WTC11 (cell line): ENCODE measurements at regions not wholly inside any gene's neighbourhood (a gene's known extent, or its start where the extent isn't known, plus 50 kb on each side); places are given as distances from the start of the nearest gene placed in this dataset.

Experiments
- ATAC-seq: fragments of 200-7000 bp; cut with Tn5 transposase; 2 replicates; pipeline ENCODE4 v1.10.0; 2021; ENCODE audit warnings: mild to moderate bottlenecking, moderate library complexity
- CTCF ChIA-PET: fragments of 300-600 bp; sonication (Branson Sonifier 250); formaldehyde crosslinking; loops from one replicate; lab custom pipeline; 2021; ENCODE audit warnings: antibody characterized with exemption; lab: Charles Lee
- POLR2A ChIA-PET: fragments of 350-600 bp; sonication (Branson Sonifier 250); formaldehyde crosslinking; loops from one replicate; lab custom pipeline; 2021; ENCODE audit warnings: antibody characterized with exemption; lab: Charles Lee
- DNase-seq: peaks from one replicate; pipeline ENCODE4 v3.0.0; 2021; ENCODE audit warnings: low spot score
- H3K27ac Mint-ChIP-seq: 2 replicates; pipeline ENCODE4 v1.8.0; 2021; ENCODE audit warnings: mixed read lengths
- H3K27me3 Mint-ChIP-seq: 2 replicates; pipeline ENCODE4 v1.8.0; 2021; ENCODE audit warnings: low read depth, mild to moderate bottlenecking, moderate library complexity, mixed read lengths
- H3K36me3 Mint-ChIP-seq: 2 replicates; pipeline ENCODE4 v1.8.0; 2021; ENCODE audit warnings: mixed read lengths
- H3K4me1 Mint-ChIP-seq: 2 replicates; pipeline ENCODE4 v1.8.0; 2022; ENCODE audit warnings: mixed read lengths
- H3K4me3 Mint-ChIP-seq: 2 replicates; pipeline ENCODE4 v1.8.0; 2021; ENCODE audit warnings: mild to moderate bottlenecking, moderate library complexity, mixed read lengths
- H3K9me3 Mint-ChIP-seq: 2 replicates; pipeline ENCODE4 v1.8.0; 2021; ENCODE audit warnings: mixed read lengths
- ATF6 ChIP-seq: sonication (generic); formaldehyde crosslinking; IDR thresholded peaks from 2 replicates; pipeline ENCODE4 v1.8.1; 2023; ENCODE audit warnings: mild to moderate bottlenecking, missing genetic modification reagents
- CBFB ChIP-seq: sonication (generic); formaldehyde crosslinking; IDR thresholded peaks from 2 replicates; pipeline ENCODE4 v1.8.1; 2022; ENCODE audit warnings: mild to moderate bottlenecking, low read depth, missing genetic modification reagents
- FOXJ3 ChIP-seq: sonication (generic); formaldehyde crosslinking; IDR thresholded peaks from 2 replicates; pipeline ENCODE4 v1.9.0; 2021; ENCODE audit warnings: missing genetic modification reagents, mild to moderate bottlenecking, borderline replicate concordance
- FOXP4 ChIP-seq: sonication (generic); formaldehyde crosslinking; IDR thresholded peaks from 2 replicates; pipeline ENCODE4 v1.8.0; 2022; ENCODE audit warnings: mild to moderate bottlenecking, missing genetic modification reagents
- IRF1 ChIP-seq: sonication (generic); formaldehyde crosslinking; IDR thresholded peaks from 2 replicates; pipeline ENCODE4 v1.8.0; 2023; ENCODE audit warnings: missing genetic modification reagents
- MAX ChIP-seq: sonication (generic); formaldehyde crosslinking; IDR thresholded peaks from 2 replicates; pipeline ENCODE4 v1.8.0; 2022; ENCODE audit warnings: mild to moderate bottlenecking, missing genetic modification reagents
- MXD4 ChIP-seq: fragments of 250-450 bp; sonication (Bioruptor Pico); IDR thresholded peaks from 2 replicates; pipeline ENCODE4 v1.8.0; 2021; ENCODE audit warnings: mild to moderate bottlenecking, moderate library complexity, borderline replicate concordance
- MYBL2 ChIP-seq: sonication (generic); formaldehyde crosslinking; IDR thresholded peaks from 2 replicates; pipeline ENCODE4 v1.8.1; 2023; ENCODE audit warnings: mild to moderate bottlenecking, moderate library complexity, missing genetic modification reagents
- NFE2L1 ChIP-seq: sonication (generic); formaldehyde crosslinking; IDR thresholded peaks from 2 replicates; pipeline ENCODE4 v1.8.1; 2023; ENCODE audit warnings: missing genetic modification reagents
- NR1H2 ChIP-seq: sonication (generic); formaldehyde crosslinking; IDR thresholded peaks from 2 replicates; pipeline ENCODE4 v1.9.0; 2021; ENCODE audit warnings: mild to moderate bottlenecking, moderate library complexity, missing genetic modification reagents
- STAT6 ChIP-seq: sonication (generic); formaldehyde crosslinking; conservative IDR thresholded peaks from 2 replicates; pipeline ENCODE4 v1.8.1; 2023; ENCODE audit warnings: mild to moderate bottlenecking, low read depth, missing genetic modification reagents, moderate library complexity
- TEAD4 ChIP-seq: sonication (generic); formaldehyde crosslinking; IDR thresholded peaks from 2 replicates; pipeline ENCODE4 v1.8.0; 2022; ENCODE audit warnings: mild to moderate bottlenecking, missing genetic modification reagents
- ZBTB43 ChIP-seq: sonication (generic); formaldehyde crosslinking; IDR thresholded peaks from 2 replicates; pipeline ENCODE4 v1.8.1; 2023; ENCODE audit warnings: mild to moderate bottlenecking, missing genetic modification reagents
- ZNF396 ChIP-seq: fragments of 250-450 bp; sonication (Bioruptor Pico); IDR thresholded peaks from 2 replicates; pipeline ENCODE4 v1.8.0; 2021; ENCODE audit warnings: mild to moderate bottlenecking, moderate library complexity, borderline replicate concordance

GRCh38 chr16:63983401-63983800 is 1138.5 kb downstream of the CDH11 start:
- Mint-ChIP-seq H3K27ac (peak overlapping the region; percentile 24), H3K36me3 (peaks cover 4% of the 10 kb centered on the region; the same call in 1 of the 2 replicates)
- ATAC-seq = no peak; the same call in 1 of the 2 replicates
- TF ChIP-seq MAX (no peak), ZNF396 (CRISPR knock-in tag) (no peak), ZBTB43 (CRISPR knock-in tag) (no peak), TEAD4 (CRISPR knock-in tag) (no peak), ATF6 (CRISPR knock-in tag) (no peak), FOXP4 (CRISPR knock-in tag) (no peak), MYBL2 (CRISPR knock-in tag) (no peak)
- TF ChIP-seq, all 79 proteins: peak for 0
- ChIA-PET POLR2A (no interaction called here), CTCF (interaction anchor here (1.3 kb wide), 1 partner anchor 522 kb away, joined by 3 read pairs; no protein-coding TSS in a partner anchor)
- peaks cover 18% of the 10 kb centered on the region for H3K9me3 Mint-ChIP-seq
- H3K4me1 Mint-ChIP-seq = peaks cover 47% of the 10 kb centered on the region
- no peaks in the 10 kb centered on the region for H3K27me3 Mint-ChIP-seq
- no peak for DNase-seq
- peak overlapping the region; percentile 10 for H3K4me3 Mint-ChIP-seq

DNA sequence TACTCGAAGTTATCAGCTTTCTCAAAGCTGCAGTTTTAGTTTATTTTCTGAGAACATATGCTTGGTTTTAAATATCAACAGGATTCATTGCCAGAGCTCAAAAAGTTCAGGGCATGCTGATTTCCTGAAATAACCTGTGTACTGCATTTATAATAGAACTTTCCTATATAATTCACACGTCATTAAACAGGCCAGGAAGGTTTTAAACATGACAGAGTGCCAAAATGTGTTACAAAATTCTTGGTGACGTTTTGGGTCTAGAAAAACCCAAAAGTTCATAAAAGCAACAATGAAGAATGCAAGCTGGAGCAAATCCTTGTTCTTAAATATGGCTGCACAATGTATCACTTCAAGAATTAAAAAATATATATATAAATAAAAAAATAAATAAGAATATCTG is 1139.1 kb downstream of the CDH11 start:
- H3K4me3 Mint-ChIP-seq = peak overlapping the region; percentile 10; the same call in 1 of the 2 replicates
- ATAC-seq = no peak
- POLR2A ChIA-PET = no interaction called here
- peaks cover 18% of the 10 kb centered on the region for H3K9me3 Mint-ChIP-seq
- H3K27me3 Mint-ChIP-seq = peaks cover 3% of the 10 kb centered on the region
- peaks cover 51% of the 10 kb centered on the region for H3K4me1 Mint-ChIP-seq
- TF ChIP-seq NFE2L1 (CRISPR knock-in tag) = no peak
- TF ChIP-seq, all 79 proteins: peak for 0
- peaks cover 4% of the 10 kb centered on the region; the same call in 1 of the 2 replicates for H3K36me3 Mint-ChIP-seq
- CTCF ChIA-PET = interaction anchor here (0.6 to 1.3 kb wide), 2 partner anchors 53 to 522 kb away, joined by 3 read pairs; no protein-coding TSS in a partner anchor
- DNase-seq = no peak
- no peak overlapping the region for H3K27ac Mint-ChIP-seq

DNA sequence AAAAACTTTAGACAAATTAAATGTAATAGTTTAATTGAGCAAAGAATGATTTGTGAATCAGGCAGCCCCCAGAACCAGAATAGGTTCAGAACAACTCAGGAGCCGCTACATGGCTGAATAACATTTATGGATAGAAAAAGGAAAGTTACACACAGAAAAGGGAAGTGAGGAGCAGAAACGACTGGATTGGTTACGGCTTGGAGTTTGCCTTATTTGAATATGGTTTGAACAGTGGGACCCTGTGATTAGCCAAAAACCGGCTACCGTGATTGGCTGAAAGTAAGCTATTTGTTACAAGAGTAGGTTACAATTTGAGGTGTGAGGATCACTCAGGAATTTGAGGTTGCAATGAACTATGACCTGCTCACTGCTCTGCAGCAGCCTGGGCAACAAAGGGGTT is 1139.8 kb downstream of the CDH11 start:
- ChIA-PET CTCF (interaction anchor here (0.6 to 1.3 kb wide), 2 partner anchors 52 to 521 kb away, joined by 3 read pairs; no protein-coding TSS in a partner anchor), POLR2A (interaction anchor here (0.5 kb wide), 1 partner anchor 51 kb away, joined by 3 read pairs; no protein-coding TSS in a partner anchor)
- peak overlapping the region; percentile 68 for H3K27ac Mint-ChIP-seq
- peaks cover 4% of the 10 kb centered on the region; the same call in 1 of the 2 replicates for H3K36me3 Mint-ChIP-seq
- H3K4me3 Mint-ChIP-seq = no peak overlapping the region
- peaks cover 56% of the 10 kb centered on the region for H3K4me1 Mint-ChIP-seq
- TF ChIP-seq FOXJ3 (CRISPR knock-in tag) = no peak
- no peak for TF ChIP-seq CBFB (CRISPR knock-in tag)
- TF ChIP-seq STAT6 = no peak
- TF ChIP-seq NR1H2 (CRISPR knock-in tag) = no peak
- TF ChIP-seq MXD4 (CRISPR knock-in tag) = no peak
- TF ChIP-seq IRF1 = no peak
- peaks cover 4% of the 10 kb centered on the region for H3K27me3 Mint-ChIP-seq
- peaks cover 17% of the 10 kb centered on the region for H3K9me3 Mint-ChIP-seq
- DNase-seq (no peak), ATAC-seq (peak; percentile 58)
